ENCODE measurements at regions not wholly inside any gene's neighbourhood (a gene's known extent, or its start where the extent isn't known, plus 50 kb on each side); places are given as distances from the start of the nearest gene placed in this dataset.

DNA sequence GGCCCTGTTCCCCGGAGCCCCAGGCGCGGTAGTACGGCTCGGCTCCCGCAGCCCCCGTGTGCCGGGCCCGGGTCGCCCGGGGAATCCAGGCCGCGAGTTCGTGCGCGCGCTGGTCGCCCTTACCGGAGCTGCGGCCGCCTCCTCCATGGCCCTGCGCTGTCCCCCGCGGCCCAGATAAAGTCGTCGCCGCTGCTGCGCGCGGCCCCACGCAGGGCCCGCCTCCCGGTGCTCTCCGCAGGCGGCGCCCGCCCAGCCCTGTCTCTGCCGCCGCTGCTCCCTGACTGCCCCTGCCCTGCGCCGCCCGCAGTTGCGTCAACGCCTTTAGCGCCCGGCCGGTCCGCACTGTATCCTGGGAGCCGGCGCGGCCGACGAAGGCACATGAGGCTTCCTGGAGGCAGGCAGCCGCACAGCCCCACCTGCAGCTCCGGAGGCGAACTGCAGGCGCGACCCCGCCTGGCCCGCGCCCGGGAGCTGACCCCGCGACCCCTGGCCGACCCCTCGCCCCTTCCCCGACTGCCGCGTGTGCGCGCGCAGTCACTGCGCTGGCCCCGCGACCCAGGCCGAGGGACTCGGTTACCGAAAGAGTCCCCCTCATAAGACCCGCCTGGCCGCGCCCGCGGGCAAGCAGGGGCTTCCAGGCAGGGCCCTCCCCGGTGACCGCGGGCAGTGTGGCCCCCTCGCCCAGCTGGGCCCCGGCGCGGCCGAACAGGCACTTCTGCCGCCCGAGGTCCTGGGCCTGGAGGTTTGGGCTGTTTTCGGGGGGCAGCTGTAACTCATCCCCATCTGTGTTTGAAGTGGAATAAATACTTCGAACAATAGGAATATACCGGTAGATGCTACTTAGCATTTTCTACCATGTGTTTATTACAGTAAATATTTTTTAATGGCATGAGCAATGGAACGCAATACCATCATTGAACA lies 127.1 kb upstream of the ZNF746 start:
- peak overlapping the region; percentile 91 for H3K4me2 ChIP-seq (ENCODE audit: insufficient read depth, low read length)
- peak overlapping the region; percentile 58 for H3K9ac ChIP-seq (replicated peaks; ENCODE audit: extremely low read depth, insufficient read depth, low read length)
- H4K20me1 ChIP-seq (replicated peaks; ENCODE audit: control insufficient read depth, extremely low read depth, insufficient read depth, low read length), result no peaks in the 10 kb centered on the region
- FAIRE-seq, result peak; percentile 88
- peak overlapping the region; percentile 94 for H2AFZ ChIP-seq (ENCODE audit: low read depth, low read length)
- H3K9me3 ChIP-seq (replicated peaks; ENCODE audit: control insufficient read depth, insufficient read depth, low read length), result no peaks in the 10 kb centered on the region
- DNase-seq (ENCODE audit: low read depth, low spot score), result peak; percentile 89
- H3K27me3 ChIP-seq (ENCODE audit: control insufficient read depth in 2 of 2, insufficient read depth in 2 of 2, low read length in 2 of 2), result peaks cover under 1 to 10% of the 10 kb centered on the region in 2 experiments
- peaks cover 33% of the 10 kb centered on the region for H3K79me2 ChIP-seq (ENCODE audit: control insufficient read depth, insufficient read depth, low read length)
- H3K36me3 ChIP-seq (ENCODE audit: control insufficient read depth in 2 of 2, extremely low read depth in 1 of 2, insufficient read depth in 2 of 2, low read length in 2 of 2), result peaks cover 8 to 14% of the 10 kb centered on the region in 2 experiments
- ChIA-PET CTCF (interaction anchor here (0.5 to 2.6 kb wide), 18 partner anchors 9 to 429 kb away, joined by 3 to 19 read pairs (median 4); partner anchors contain the start of genes ZNF282, ZNF783 and ZNF862), POLR2A (interaction anchor here (0.5 kb wide), 1 partner anchor 147 kb away, joined by 3 read pairs; no protein-coding TSS in a partner anchor)
- TF ChIP-seq EZH2 (IDR thresholded peaks at IDR 0.05; ENCODE audit: borderline replicate concordance, low read depth, low read length, severe bottlenecking), result no peak
- TF ChIP-seq POLR2A (IDR thresholded peaks at IDR 0.05; ENCODE audit: low read depth, low read length), result peak; percentile 84
- TF ChIP-seq MYC (IDR thresholded peaks at IDR 0.05; ENCODE audit: low read depth, low read length), result peak; percentile 76
- TF ChIP-seq, protein P1, sequence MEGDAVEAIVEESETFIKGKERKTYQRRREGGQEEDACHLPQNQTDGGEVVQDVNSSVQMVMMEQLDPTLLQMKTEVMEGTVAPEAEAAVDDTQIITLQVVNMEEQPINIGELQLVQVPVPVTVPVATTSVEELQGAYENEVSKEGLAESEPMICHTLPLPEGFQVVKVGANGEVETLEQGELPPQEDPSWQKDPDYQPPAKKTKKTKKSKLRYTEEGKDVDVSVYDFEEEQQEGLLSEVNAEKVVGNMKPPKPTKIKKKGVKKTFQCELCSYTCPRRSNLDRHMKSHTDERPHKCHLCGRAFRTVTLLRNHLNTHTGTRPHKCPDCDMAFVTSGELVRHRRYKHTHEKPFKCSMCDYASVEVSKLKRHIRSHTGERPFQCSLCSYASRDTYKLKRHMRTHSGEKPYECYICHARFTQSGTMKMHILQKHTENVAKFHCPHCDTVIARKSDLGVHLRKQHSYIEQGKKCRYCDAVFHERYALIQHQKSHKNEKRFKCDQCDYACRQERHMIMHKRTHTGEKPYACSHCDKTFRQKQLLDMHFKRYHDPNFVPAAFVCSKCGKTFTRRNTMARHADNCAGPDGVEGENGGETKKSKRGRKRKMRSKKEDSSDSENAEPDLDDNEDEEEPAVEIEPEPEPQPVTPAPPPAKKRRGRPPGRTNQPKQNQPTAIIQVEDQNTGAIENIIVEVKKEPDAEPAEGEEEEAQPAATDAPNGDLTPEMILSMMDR (IDR thresholded peaks at IDR 0.05; ENCODE audit: extremely low read depth in 1 of 2, insufficient read depth in 1 of 2, low read depth in 1 of 2, low read length in 2 of 2), result peak; percentile 79 to 89
- peak; percentile 90 for TF ChIP-seq POLR2AphosphoS5 (IDR thresholded peaks at IDR 0.05; ENCODE audit: insufficient read depth, low read depth, low read length)
- no peak for TF ChIP-seq GATA2 (IDR thresholded peaks at IDR 0.05; ENCODE audit: insufficient read depth, insufficient read length, low read depth, low read length)
- TF ChIP-seq, protein P2, sequence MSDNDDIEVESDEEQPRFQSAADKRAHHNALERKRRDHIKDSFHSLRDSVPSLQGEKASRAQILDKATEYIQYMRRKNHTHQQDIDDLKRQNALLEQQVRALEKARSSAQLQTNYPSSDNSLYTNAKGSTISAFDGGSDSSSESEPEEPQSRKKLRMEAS (IDR thresholded peaks at IDR 0.05; ENCODE audit: insufficient read depth, insufficient read length), result peak; percentile 31
- TF ChIP-seq FOS (IDR thresholded peaks at IDR 0.05; ENCODE audit: borderline replicate concordance, insufficient read depth, low read length), result no peak
- no peak for TF ChIP-seq JUN (IDR thresholded peaks at IDR 0.05; ENCODE audit: borderline replicate concordance, insufficient read depth, insufficient read length, low read depth)
- dilution Hi-C loops (cut with MboI; ENCODE audit: extremely low pct_ligation_motif_present, low sequenced_read_pairs), result no loop called here
- no peaks in the 10 kb centered on the region for H3K9me1 ChIP-seq (replicated peaks; ENCODE audit: control insufficient read depth, extremely low read depth, insufficient read depth, low read length)
- intact Hi-C loops (cut with micrococcal nuclease), result loop anchor here (1.0 to 10.0 kb wide), 9 partner anchors 90 to 478 kb away; partner anchors contain the start of genes ZNF212, ZNF282, ZNF398 and ZNF746
- BruUV-seq (replicated peaks), result TSS peak; percentile 30
- H3K4me3 ChIP-seq (replicated peaks in 1 of 3; ENCODE audit: insufficient read depth in 1 of 3, low read depth in 1 of 3, low read length in 3 of 3), result peak overlapping the region; percentile 76 to 90 (median 89)
- peak overlapping the region; percentile 72 for H3K27ac ChIP-seq (ENCODE audit: insufficient read depth, low read depth, low read length)
- peaks cover 10% of the 10 kb centered on the region for H3K4me1 ChIP-seq (ENCODE audit: control insufficient read depth, extremely low read depth, insufficient read depth, low read length)
